ENCODE measurements at regions not wholly inside any gene's neighbourhood (a gene's known extent, or its start where the extent isn't known, plus 50 kb on each side); places are given as distances from the start of the nearest gene placed in this dataset.

- TF ChIP-seq CTCF (conservative IDR thresholded peaks at IDR 0.05; ENCODE audit: low read length) (no peak), EZH2phosphoT487 (IDR thresholded peaks at IDR 0.05; ENCODE audit: borderline replicate concordance) (no peak)
These were observed 250.6 kb downstream of the KLF6 start for GRCh38 chr10:3534433-3534832.
